Endothelial cell of umbilical vein (primary cell): ENCODE measurements at regions not wholly inside any gene's neighbourhood (a gene's known extent, or its start where the extent isn't known, plus 50 kb on each side); places are given as distances from the start of the nearest gene placed in this dataset.

ENCODE experiments used
- BruUV-seq: library from RNA; stranded (reverse); fragments of 400-500 nt; replicated peaks from 2 replicates; lab custom pipeline; 2021; lab: Mats Ljungman, UMichigan
- CTCF ChIA-PET: fragments of 300-600, 350-600 bp; sonication (Branson Sonifier 250); formaldehyde crosslinking; loops from one replicate; lab custom pipeline; 2021; ENCODE audit warnings: antibody characterized with exemption, inconsistent platforms; lab: Charles Lee
- POLR2A ChIA-PET: fragments of 300-600, 350-600 bp; sonication (Branson Sonifier 250); formaldehyde crosslinking; loops from one replicate; lab custom pipeline; 2021; ENCODE audit warnings: antibody characterized with exemption, inconsistent platforms; lab: Charles Lee
- DNase-seq: peaks from one replicate; pipeline ENCODE4 v3.0.0-alpha.2; 2011; ENCODE audit warnings: low read depth, low spot score
- FAIRE-seq: peaks from 2 replicates; lab custom pipeline; 2011; peaks lifted over from hg19 to GRCh38; lab: Jason Lieb, UNC
- H2AFZ ChIP-seq: 2 replicates; pipeline ENCODE4 v1.6.0; 2012; ENCODE audit warnings: low read depth, low read length, control low read depth, inconsistent platforms
- H3K27ac ChIP-seq: 2 replicates; pipeline ENCODE4 v1.5.1; 2011; ENCODE audit warnings: low read depth, mild to moderate bottlenecking, control low read depth, low read length, moderate library complexity; ENCODE audit not compliant: insufficient read depth
- H3K27me3 ChIP-seq, 2 experiments: 2 replicates each; pipeline versions ENCODE4 v1.6.0 to v1.6.1; 2011; ENCODE audit warnings: low read length in 2 of 2, mixed read lengths in 1 of 2; ENCODE audit not compliant: control insufficient read depth in 2 of 2, insufficient read depth in 2 of 2
- H3K36me3 ChIP-seq, 2 experiments: 2 replicates in 1 of 2; 3 replicates in 1 of 2; pipeline ENCODE4 v1.5.1; 2011; ENCODE audit warnings: low read length in 2 of 2, mild to moderate bottlenecking in 1 of 2, moderate library complexity in 1 of 2; ENCODE audit not compliant: control insufficient read depth in 2 of 2, insufficient read depth in 2 of 2; ENCODE audit errors: extremely low read depth in 1 of 2
- H3K4me1 ChIP-seq: 3 replicates; pipeline ENCODE4 v1.5.1; 2011; ENCODE audit warnings: mild to moderate bottlenecking, low read length; ENCODE audit not compliant: control insufficient read depth, insufficient read depth; ENCODE audit errors: extremely low read depth
- H3K4me2 ChIP-seq: 2 replicates; pipeline ENCODE4 v1.6.1; 2011; ENCODE audit warnings: low read length, control low read depth, mixed read lengths; ENCODE audit not compliant: insufficient read depth
- H3K4me3 ChIP-seq, 3 experiments: fragments of 200-600 bp in 1 of 3; sonication (generic), shearing (Covaris generic) in 1 of 3; replicated peaks in 1 of 3; 2 replicates each; pipeline ENCODE4 v1.5.1; 2011 to 2016; ENCODE audit warnings: control low read depth in 3 of 3, low read length in 3 of 3, mild to moderate bottlenecking in 2 of 3, inconsistent platforms in 1 of 3, low read depth in 1 of 3, moderate library complexity in 1 of 3; ENCODE audit not compliant: insufficient read depth in 1 of 3
- H3K79me2 ChIP-seq: 2 replicates; pipeline ENCODE4 v1.6.0; 2012; ENCODE audit warnings: low read length, inconsistent platforms; ENCODE audit not compliant: control insufficient read depth, insufficient read depth
- H3K9ac ChIP-seq: replicated peaks from 2 replicates; pipeline ENCODE3; 2011; ENCODE audit warnings: low read length, control low read depth; ENCODE audit not compliant: insufficient read depth; ENCODE audit errors: extremely low read depth
- H3K9me1 ChIP-seq: replicated peaks from 3 replicates; pipeline ENCODE4 v1.6.0; 2011; ENCODE audit warnings: mild to moderate bottlenecking, low read length; ENCODE audit not compliant: control insufficient read depth, insufficient read depth; ENCODE audit errors: extremely low read depth
- H3K9me3 ChIP-seq: replicated peaks from 2 replicates; pipeline ENCODE4 v1.5.1; 2012; ENCODE audit warnings: low read length, inconsistent platforms; ENCODE audit not compliant: control insufficient read depth, insufficient read depth
- H4K20me1 ChIP-seq: replicated peaks from 2 replicates; pipeline ENCODE3; 2011; ENCODE audit warnings: mild to moderate bottlenecking, low read length; ENCODE audit not compliant: control insufficient read depth, insufficient read depth; ENCODE audit errors: extremely low read depth
- CTCF ChIP-seq, 2 donors: IDR thresholded peaks; 1 replicate in 1 of 2; 2 replicates in 1 of 2; pipeline ENCODE4 v1.5.1; 2011; ENCODE audit warnings: low read length in 2 of 2, mild to moderate bottlenecking in 2 of 2, moderate library complexity in 2 of 2, control low read depth in 1 of 2, inconsistent platforms in 1 of 2, low read depth in 1 of 2; ENCODE audit not compliant: insufficient read depth in 1 of 2; ENCODE audit errors: extremely low read depth in 1 of 2
- EZH2 ChIP-seq: IDR thresholded peaks from 2 replicates; pipeline ENCODE4 v1.6.1; 2012; ENCODE audit warnings: borderline replicate concordance, low read depth, mild to moderate bottlenecking, moderate library complexity, low read length, inconsistent platforms; ENCODE audit not compliant: severe bottlenecking
- FOS ChIP-seq: IDR thresholded peaks from 2 replicates; pipeline ENCODE4 v1.6.1; 2011; ENCODE audit warnings: mild to moderate bottlenecking, low read length, moderate library complexity, borderline replicate concordance; ENCODE audit not compliant: insufficient read depth
- GATA2 ChIP-seq: IDR thresholded peaks from 2 replicates; pipeline ENCODE4 v1.7.0; 2011; ENCODE audit warnings: low read depth, mild to moderate bottlenecking, moderate library complexity, mixed read lengths, low read length; ENCODE audit not compliant: insufficient read length, insufficient read depth
- JUN ChIP-seq: IDR thresholded peaks from 2 replicates; pipeline ENCODE4 v1.6.1; 2011; ENCODE audit warnings: borderline replicate concordance, low read depth; ENCODE audit not compliant: insufficient read length, insufficient read depth
- MAX ChIP-seq: IDR thresholded peaks from 2 replicates; pipeline ENCODE4 v1.6.1; 2011; ENCODE audit not compliant: insufficient read depth, insufficient read length
- MYC ChIP-seq: IDR thresholded peaks from one replicate; pipeline ENCODE4 v1.6.1; 2011; ENCODE audit warnings: mild to moderate bottlenecking, low read depth, low read length
- POLR2A ChIP-seq: IDR thresholded peaks from 2 replicates; pipeline ENCODE4 v1.6.1; 2012; ENCODE audit warnings: low read depth, mild to moderate bottlenecking, control low read depth, low read length
- POLR2AphosphoS5 ChIP-seq: IDR thresholded peaks from 2 replicates; pipeline ENCODE4 v1.6.1; 2012; ENCODE audit warnings: low read depth, mild to moderate bottlenecking, control low read depth, low read length, moderate library complexity; ENCODE audit not compliant: insufficient read depth
- dilution Hi-C: fragments of 300-500 bp; cut with MboI; formaldehyde crosslinking; loops from one replicate; pipeline ENCODE4 v1.15.0; 2019; ENCODE audit warnings: low sequenced_read_pairs; ENCODE audit not compliant: extremely low pct_ligation_motif_present
- intact Hi-C: fragments of 100-400 bp; cut with micrococcal nuclease; formaldehyde crosslinking; loops from one replicate; pipeline ENCODE4 v1.10.0; 2022

- no peaks in the 10 kb centered on the region for H3K4me1 ChIP-seq
- ChIA-PET CTCF (no interaction called here), POLR2A (no interaction called here)
- no peak for TF ChIP-seq MYC
- no peak for TF ChIP-seq FOS
- TF ChIP-seq JUN = no peak
- no peak for TF ChIP-seq POLR2AphosphoS5
- no peak for TF ChIP-seq EZH2
- TF ChIP-seq POLR2A = no peak
- peaks cover 0 to under 1% of the 10 kb centered on the region in 2 experiments for H3K27me3 ChIP-seq
- no peak overlapping the region for H3K4me2 ChIP-seq
- H3K9me1 ChIP-seq = no peaks in the 10 kb centered on the region
- no peaks in the 10 kb centered on the region for H3K79me2 ChIP-seq
- DNase-seq = no peak
- dilution Hi-C loops = no loop called here
- H3K27ac ChIP-seq = no peak overlapping the region
- H3K4me3 ChIP-seq = no peak overlapping the region
- no peaks in the 10 kb centered on the region for H4K20me1 ChIP-seq
- intact Hi-C loops = no loop called here
- H3K9ac ChIP-seq = no peak overlapping the region
- FAIRE-seq = no peak
- H3K36me3 ChIP-seq = no peaks in the 10 kb centered on the region
- H3K9me3 ChIP-seq = no peaks in the 10 kb centered on the region
- BruUV-seq = no TSS peak
- no peak overlapping the region for H2AFZ ChIP-seq
These were observed 69.1 kb upstream of the GPR12 start for GRCh38 chr13:26829716-26830115.

- Histone ChIP-seq H2AFZ (no peak overlapping the region), H3K27ac (no peak overlapping the region), H3K9me3 (no peaks in the 10 kb centered on the region), H3K27me3 (no peaks in the 10 kb centered on the region), H3K4me2 (no peak overlapping the region), H3K79me2 (no peaks in the 10 kb centered on the region), H3K9me1 (no peaks in the 10 kb centered on the region), H4K20me1 (no peaks in the 10 kb centered on the region), H3K9ac (no peak overlapping the region), H3K4me3 (no peak overlapping the region), H3K36me3 (no peaks in the 10 kb centered on the region), H3K4me1 (no peaks in the 10 kb centered on the region)
- dilution Hi-C loops = no loop called here
- ChIA-PET CTCF (interaction anchor here (1.0 to 2.2 kb wide), 2 partner anchors 11 to 54 kb away, joined by 3 to 6 read pairs; no protein-coding TSS in a partner anchor), POLR2A (no interaction called here)
- FAIRE-seq (no peak), DNase-seq (no peak)
- no TSS peak for BruUV-seq
- intact Hi-C loops = no loop called here
- TF ChIP-seq FOS (no peak), GATA2 (no peak), MAX (no peak), JUN (no peak), POLR2A (no peak), MYC (no peak), POLR2AphosphoS5 (no peak), CTCF (IDR thresholded peaks at IDR 0.05; ENCODE audit: extremely low read depth in 1 of 2, insufficient read depth in 1 of 2, low read depth in 1 of 2, low read length in 2 of 2) (no peak), EZH2 (no peak)
These were observed 64.0 kb upstream of the GPR12 start for GRCh38 chr13:26824581-26824980.
